Eye (tissue), 1 donor: ENCODE measurements at regions not wholly inside any gene's neighbourhood (a gene's known extent, or its start where the extent isn't known, plus 50 kb on each side); places are given as distances from the start of the nearest gene placed in this dataset.
"Not testable (repeated sequence)": the region's sequence is repeated elsewhere in the genome, so short reads cannot be mapped to it uniquely, and the experiment has no call there.

ENCODE experiments used
- DNase-seq: peaks from one replicate; pipeline ENCODE4 v3.0.0-alpha.2; 2015

DNA sequence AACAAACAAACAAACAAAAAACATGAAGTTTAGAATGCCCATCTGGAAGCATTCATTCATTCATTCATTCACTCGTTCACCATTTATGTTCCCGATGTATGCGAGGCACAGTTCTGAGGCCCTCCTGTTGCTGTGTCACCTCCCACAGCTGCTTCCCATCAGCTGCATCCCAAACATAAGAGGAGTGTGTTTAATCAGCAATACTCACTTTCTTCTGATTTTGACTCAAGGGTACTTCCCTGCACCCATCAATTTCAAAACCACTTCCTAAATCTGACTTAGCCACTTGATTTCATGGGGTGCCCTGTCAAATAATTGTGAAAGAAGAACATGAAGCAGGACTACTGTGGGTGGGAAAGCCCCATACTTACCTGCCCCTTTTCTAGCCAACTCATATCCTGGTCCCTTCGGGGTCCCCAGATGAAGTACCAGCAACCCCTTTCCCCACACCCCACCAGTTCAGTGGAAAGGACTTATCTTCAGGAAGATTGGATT is 128.0 kb upstream of the IL12B start:
- no peak for DNase-seq

DNA sequence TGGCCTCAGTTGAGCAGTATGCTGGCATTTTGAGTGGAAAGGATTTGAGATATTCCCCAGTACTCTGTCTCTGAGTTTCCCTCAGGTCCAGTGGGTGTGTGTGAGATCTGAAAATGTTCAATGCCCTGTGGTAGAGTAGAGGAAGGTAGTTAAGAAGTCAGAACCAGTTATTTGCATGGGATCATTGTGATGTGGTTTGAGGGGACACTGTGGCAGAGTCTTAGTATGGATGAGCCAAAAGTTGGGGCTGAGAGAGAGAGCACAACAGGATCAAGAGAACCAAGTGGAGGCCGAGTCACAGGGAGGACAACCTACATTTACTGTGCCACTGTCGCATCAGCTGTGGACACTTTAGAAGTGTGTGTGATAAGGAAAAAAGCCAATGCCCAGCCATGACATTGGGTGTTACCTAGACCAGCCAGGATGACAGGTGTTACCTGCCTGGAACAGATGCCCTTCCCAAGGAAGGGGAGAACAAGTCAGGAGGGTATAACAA is 128.9 kb upstream of the IL12B start:
- no peak for DNase-seq

DNA sequence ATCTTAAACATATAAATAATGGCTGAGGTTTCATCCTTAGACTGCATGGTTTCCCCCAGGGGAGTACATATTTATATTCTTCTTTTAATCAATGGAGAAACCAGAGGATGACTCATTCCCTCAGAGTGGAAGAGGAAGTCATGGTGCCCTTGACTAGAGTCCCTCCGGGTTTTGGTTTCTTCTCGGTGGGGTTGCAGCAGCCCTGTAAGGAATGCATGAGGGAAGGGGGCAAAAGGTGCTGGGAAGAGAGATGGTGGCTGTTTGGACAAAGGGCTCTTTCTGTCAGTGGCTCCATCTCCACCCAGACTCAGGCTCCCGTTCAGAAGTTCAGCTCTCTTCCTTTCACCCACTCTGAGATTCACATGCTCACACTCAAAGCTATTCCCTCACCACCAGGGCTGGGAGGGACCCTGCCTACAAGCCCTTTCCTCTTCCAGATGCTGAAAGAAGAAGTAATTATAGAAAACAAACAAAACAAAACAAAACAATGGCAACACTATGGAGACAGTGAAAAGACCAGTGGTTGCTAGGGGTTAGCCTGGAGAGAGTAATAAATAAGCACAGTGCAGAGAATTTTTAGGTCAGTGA is 129.8 kb upstream of the IL12B start:
- DNase-seq: no peak

DNA sequence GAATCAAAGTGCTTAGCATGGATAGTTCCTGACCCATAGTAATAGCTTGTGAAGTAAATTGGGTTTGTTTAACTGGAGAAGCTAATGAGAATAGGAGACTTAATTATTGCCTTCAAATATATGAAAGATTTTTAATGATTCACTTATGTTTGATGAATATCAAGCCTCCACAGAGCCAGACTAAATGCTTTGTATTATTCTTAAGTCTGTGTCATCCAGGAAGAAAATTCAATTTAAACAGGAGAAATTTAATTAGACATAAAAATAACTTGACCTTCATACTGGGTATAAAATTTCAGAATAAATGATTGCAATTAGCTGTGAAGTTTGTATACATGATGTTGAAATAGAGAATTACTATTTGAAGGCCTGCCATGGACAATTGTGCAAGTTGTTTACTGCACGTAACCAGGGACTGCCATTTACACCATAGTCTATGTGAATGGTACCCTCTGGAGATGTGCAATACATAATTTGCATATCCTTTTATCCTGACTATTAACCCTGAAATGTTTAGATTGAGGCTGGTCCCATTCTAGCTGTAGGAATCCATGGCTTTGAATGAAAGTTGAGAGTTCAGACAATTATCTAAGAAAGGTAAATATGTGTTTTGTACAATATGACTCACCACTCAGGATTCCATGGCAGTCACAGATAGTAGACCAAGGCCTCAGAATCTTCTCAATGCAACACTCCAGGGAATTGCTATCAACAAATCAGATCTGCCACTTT is 133.5 kb upstream of the IL12B start:
- DNase-seq: no peak

DNA sequence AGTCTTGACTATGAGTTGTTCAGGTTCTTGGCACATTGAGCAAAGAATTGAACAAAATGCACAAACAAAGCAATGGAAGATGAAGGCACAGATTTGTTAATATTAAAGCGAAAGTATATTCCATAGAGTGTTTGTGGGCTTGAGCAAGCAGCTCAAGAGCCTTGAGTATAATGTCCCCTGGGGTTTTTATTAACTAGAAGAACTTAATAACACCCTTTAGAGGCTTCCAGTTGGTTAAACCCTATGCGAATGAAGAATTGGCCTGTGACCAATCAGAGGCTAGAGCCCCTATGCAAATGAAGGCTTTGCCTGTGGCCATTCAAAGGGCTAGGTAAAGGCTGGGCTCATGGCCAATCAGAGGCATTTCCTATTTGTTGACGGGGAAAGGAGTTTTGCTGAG is 135.3 kb upstream of the IL12B start:
- no peak for DNase-seq

DNA sequence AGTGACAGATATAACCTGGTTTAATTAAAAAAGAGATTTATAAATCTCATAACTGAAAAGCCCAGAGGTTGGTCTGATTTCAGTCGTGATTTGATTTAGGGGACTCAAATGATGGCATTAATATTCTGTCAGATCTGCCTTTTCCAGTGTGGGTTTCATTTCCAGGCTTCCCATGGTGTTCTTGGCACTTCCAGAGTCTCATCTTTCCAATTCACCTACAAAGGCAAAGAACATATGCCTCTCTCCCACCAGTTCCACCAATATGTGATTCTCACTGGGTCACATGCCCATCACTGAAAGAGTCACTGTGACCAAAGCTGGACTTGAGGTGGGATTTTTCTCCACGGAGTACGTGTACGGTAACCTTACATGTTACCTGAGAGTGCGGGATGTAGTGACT is 137.4 kb upstream of the IL12B start:
- DNase-seq: no peak

DNA sequence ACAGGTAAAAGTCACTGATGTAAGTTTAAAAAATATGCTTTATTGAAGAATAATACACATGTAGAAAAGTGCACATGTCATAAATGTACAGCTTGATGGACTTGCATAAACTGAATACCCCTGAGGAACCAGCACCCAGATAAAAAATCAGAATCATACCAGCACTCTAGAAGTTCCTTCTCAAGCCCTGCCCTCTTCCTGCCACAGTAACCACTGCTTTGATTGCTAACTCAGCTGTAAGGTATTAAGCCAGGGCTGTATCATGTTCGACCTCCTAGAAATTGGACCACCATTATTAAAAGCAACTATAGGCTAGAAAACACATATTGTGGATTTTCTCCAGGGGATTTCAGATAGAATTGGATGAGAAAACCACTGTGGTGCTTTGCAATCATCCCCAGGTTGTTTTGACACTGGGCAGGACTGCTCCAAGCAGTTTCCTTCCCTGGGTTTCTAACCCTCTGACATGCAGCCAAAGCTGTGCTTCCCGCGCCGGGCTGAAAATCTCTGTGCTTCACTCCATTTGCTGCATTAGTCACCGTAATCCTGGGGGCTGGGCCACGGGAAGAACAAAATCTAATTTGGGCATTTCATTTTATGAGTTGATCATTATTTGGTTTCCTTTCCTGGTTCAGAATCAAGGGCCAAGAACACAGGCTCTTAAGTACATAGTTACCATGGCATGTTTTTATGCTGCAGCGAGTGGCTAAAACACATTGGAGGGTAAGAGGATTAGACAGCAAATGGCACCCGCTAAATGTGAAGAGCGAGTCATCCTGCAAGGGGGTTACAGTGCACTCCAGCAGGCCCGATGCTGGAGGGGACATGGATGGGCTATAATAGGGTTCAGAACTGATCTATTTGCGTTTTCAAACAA is 139.4 kb upstream of the IL12B start:
- no peak for DNase-seq

DNA sequence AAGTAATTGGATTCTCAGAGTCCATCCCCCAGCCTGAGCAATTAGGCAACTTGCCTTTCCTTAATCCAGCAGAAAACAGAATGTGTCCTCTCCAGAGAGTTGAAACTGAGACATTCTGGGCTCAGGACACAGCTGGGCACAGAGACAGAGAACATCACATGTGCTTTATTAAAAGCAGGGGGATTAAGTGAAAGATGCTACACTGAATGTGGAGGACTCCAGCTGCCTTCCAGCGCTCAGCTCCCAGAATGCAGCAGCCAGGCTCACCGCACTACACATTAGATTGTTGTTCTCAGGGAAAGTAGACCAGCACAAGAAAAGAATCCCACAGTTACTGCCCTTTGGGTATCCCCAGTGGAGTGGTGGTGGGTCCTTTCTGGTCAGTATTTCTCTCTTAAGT is 141.6 kb upstream of the IL12B start:
- DNase-seq: peak; percentile 70

DNA sequence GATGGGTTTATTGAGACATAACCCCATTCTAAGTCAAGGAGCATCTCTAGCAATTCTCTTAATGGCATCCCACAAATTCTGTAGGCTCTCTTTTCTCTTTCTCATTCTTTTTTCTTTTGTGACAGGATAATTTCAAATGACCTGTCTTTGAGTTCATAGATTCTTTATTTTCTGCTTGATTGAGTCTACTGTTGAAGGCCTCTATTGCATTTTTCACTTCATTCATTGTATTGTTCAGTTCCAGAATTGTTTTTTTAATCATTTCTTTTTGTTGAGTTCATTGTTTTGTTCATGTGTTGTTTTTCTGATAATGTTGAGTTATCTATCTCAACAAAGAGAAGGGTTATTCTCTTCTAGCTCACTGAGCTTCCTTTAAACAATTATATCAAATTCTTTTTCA is 144.7 kb upstream of the IL12B start:
- no peak for DNase-seq

DNA sequence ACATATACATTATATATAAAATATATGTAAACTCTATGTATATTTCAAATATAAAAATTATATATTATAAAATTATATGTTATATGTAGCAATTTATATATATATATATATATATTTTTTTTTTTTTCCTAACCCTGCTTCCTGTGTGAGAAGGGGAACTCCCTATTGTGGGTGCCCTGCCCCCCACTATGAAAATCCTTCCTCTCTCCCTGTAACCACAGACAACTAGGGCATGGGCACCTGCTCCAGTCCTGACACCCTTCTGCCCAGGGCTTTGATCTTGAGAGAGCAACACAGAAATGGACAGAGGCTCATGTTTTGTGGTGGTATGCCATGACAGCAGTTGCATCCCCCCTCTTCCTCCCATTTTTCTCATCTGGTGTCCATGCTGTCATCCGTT is 148.7 kb upstream of the IL12B start:
- no peak for DNase-seq

DNA sequence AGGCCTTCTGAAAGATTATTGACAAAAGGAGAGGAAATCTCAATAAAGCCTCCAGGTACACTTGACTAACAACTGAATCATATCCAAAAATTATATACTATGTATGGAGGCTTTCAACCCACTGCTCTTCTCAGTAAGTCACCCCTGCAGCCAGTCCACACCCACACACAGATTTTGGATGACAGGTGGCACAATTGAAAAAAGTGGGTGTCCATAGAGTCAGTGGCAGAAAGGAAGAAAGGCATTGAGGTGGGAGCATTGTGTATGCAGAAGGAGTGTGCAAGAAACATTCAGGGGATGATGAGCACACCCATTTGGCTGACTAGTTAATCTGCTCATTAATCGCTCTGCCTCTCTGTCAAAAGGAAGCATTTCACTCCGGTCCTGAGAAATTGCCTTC is 150.6 kb upstream of the IL12B start:
- no peak for DNase-seq

DNA sequence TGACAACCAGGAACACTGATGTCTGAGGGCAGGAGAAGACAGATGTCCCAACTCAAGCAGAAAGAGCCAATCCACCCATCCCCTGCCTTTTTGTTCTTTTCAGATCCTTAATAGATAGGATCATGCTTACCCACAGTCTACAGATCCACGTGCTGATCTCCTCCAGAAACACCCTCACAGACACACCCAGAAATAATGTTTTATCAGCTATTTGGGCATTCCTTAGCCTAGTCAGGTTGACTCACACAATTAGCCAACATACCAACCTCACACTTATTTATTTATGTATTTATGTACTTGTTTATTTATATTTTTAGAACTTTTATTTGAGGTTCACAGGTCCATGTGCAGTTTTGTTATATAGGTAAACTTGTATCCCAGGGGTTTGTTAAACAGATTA is 151.5 kb upstream of the IL12B start:
- no peak for DNase-seq

DNA sequence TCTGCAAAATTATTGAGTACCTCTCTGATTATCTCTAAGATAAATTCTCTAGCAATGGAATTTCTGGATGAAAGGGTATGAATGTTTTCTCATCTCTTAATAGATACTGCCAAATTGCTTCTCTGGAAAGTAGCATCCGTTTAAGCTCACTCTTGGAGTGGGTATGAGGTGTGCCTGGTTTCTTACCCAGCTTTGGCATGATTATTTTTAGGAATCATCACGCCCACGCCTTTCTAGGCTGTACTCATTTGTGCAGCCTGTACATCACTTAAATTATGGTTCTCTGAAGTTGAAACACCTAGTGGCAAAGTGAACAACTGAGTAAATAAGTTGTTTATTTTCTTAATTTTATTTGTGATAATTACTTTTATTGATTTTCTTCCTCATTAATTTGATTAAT is 156.5 kb upstream of the IL12B start:
- DNase-seq: no peak

DNA sequence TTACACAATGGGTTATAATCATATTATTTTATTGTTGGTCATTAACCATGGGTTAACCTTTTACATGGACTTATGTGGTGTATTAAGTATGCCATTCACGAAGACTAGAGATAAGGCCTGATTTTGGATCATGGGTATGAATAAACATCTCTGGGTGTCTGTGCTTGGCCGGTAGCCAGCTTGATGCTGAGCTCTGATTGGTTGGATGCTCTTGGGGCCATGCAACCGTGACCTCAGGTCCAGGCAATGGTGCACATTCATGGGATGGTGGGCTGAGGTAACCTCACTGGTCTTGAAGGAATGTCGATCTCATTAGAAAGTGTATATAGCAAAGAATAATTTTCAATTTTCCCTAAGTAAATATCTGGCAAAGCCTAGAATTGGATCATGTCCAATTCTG is 158.2 kb upstream of the IL12B start:
- no peak for DNase-seq

DNA sequence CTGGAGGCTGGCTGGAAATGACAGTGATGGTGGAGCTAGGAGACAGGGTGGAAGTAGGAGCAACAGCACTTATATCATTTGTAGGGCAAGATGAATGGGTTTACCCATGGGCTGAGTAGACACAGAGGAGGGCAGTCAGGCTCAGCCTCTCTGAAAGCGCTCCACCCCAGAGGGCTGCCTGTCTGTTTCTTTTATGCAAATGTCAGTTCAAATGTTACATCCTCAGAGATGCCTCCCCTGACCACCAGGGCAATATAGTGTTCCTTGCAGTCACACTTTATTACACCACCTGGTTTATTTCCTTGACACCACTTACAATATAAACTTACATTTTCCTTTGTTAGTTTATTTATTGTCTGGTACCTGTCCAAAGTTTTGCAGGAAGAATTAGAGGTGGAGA is 159.5 kb upstream of the IL12B start:
- DNase-seq: no peak

DNA sequence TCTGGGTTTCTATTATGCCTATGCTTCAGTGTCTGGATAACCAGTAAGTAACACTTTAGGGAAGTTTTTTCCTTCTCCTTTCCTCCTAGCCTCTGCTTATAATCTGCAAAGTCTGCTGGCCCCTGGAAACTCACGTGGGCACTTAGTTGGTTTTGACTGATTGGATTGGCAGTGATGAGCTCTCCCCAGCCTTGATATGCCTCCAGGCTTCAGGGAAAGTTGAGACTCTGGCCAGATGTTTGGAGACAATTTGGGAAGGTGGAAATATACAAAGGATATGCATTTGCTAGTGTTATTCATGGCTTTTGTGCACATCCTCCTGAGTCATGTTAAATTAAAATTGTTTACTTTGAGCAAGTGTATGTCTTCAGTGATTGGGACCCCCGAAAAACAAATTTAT is 160.2 kb upstream of the IL12B start:
- DNase-seq: no peak

DNA sequence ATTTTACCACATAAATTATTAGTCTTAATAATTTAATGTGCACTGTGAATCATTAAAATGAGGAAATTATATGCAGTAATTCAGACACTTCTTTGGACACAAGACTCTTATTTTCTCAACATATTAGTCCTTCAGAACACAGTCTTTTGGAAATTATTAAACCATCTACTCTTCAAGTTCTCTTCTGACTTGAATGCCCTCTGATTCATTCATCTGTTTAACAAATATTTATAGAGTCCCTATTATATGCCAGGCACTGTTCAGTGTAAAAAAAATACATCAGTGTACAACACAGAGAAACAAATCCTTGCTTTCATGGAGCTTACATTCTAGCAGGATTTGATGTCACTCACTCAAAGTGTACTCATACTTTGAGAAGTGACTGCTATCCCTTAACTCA is 163.4 kb upstream of the IL12B start:
- DNase-seq: no peak

DNA sequence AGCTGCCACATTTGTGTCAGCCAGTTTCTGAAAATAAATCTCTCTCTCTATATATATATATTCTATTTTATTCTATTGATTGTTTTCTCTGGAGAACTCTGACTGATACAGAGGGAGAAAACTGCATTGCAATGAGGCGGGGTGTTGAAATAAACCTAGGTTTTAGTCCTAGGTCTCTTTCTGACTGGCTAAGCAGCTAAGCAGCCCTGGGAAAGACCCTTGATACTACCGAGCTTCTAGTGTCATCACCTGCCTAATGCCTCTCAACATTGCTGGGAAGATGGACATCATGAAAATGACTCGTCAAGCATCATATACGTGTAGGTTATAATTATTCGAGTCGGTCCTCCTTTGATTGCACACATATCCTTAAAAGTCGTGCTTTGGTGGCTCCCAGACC is 166.5 kb upstream of the IL12B start:
- no peak for DNase-seq

DNA sequence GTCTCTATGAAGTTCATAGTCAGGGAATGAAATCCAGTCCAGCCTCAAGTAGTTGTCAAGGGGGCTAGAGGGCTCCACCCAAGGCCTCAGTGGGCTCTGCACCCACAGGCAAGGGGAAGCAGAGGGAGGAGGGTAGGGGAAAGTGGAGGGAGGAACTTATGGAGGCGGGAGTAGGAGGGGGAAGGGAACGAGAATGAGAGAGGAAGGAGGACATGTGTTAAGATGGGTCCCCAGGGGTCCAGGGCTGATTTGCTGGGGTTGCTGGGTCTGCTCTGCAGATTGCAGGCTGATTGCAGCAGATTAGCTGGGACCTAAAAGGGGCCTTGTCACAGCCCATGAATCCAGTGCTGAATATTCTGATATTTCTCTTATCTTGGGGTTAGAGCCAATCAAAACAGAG is 166.9 kb upstream of the IL12B start:
- peak; percentile 15 for DNase-seq

DNA sequence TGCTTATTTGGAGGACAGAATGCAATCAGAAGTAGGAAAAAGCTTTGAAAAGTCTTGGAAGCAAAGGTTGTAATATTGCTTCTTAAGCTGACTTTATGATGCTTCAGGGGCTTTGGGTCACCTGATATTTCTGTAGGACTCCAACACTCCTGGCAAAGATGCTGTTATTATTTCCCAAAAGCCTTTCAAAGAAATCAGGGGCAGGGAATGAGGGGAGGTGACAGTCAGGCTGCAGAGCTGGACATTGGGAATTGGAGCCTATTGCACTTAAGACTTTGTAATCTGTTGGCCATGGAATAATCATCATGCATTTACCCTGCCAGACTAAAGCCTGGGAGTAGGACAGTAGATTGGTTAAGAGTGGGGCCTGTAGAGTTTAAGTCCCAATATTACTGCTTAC is 168.3 kb upstream of the IL12B start:
- no peak for DNase-seq

DNA sequence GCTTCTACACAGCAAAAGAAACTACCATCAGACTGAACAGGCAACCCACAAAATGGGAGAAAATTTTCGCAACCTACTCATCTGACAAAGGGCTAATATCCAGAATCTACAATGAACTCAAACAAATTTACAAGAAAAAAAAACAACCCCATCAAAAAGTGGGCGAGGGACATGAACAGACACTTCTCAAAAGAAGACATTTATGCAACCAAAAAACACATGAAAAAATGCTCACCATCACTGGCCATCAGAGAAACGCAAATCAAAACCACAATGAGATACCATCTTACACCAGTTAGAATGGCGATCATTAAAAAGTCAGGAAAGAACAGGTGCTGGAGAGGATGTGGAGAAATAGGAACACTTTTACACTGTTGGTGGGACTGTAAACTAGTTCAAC is 171.8 kb upstream of the IL12B start:
- DNase-seq: not testable (repeated sequence)

DNA sequence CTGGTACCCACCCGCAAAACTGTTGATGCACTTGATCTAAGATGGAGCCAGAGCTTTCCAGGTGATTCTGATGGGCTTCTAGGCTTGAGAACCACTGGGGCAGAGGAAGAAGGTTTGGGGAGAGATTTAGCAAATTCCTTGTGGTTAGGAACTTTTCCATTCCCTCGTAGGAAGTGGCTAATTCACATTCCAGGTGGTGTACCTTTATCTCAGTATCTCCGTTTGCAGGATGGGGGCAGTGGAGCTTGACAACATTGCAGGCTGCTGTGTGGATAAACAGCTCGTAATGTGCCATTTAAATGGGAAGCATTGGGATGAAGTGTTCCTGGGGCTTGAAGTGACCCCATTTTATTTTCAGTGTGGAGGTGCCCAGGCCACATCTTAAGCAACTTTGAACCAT is 172.9 kb upstream of the IL12B start:
- no peak for DNase-seq

DNA sequence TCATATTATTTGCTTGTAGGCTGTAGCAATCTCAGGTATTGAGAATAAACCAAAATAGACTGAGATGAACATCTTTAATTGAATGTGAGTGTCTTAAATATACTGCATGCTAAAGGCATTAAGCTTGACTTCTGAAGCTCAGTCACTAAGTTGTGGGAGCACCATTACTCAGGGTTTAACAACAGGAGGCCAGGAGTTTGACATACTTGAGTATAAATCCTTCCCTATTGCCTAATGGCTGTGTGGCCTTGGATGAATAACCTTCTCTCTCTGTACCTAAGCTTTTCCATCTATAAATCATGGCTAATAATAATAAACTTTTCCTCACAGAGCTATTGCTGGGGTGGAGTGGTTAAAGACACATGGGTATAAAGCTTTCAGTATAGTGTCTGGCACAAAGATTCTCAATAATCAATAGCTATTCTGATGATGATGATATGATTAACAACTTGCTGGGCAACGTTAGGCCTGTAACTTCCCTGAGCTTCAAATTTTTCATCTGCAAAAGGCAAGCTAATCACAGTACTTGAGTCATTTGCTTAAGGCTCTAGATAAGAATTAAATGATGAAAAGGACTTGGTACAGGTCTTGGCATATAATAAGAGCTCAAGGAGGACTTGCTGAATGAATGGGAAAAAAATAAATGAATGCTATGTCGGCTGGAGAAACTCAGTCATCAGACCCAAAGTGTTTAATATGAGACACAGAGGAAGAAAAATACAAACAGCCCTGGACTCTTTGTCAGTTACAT is 174.0 kb upstream of the IL12B start:
- no peak for DNase-seq
